ENCODE measurements at regions not wholly inside any gene's neighbourhood (a gene's known extent, or its start where the extent isn't known, plus 50 kb on each side); places are given as distances from the start of the nearest gene placed in this dataset.

DNA sequence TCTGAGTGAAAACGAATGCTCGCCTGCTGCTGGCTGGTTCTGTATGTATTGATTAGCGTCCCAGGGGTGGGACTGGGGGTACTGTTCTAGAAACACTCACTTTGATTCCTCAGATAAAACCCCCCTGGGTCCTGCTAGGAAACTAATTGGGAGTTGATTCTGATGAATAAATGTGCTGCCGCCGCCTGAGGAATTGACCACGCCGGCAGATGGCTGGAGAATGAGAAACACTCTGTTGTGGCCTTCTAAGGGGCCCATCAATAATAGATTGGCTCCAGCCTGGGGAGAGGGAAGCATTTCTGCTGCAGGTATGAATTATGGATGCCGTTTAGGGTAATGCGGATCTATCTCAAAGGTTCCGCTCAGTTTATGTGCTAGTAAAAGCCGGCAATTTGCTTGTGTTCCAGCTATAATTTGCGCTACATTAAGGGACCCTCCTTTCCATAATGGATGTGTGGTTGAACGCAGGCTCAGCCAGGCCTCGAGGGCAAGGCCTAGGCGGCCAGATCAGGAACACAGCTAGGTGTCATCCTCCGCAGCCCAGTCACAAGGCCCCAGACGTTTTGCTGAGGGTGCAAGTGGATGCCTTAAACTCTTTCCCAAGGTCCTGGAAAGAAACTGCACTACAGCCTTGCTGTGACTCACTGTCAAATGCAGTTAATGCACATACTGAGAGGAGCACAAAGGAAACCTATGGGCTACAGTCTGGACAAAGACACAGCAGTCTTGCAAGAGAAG lies 132.2 kb upstream of the HS3ST2 start:
- Histone ChIP-seq H4K12ac (ENCODE audit: low read depth, low read length) (no peak overlapping the region), H3K36me3 (ENCODE audit: control insufficient read depth in 1 of 2, insufficient read depth in 2 of 2, low read length in 2 of 2) (no peaks in the 10 kb centered on the region), H2BK12ac (ENCODE audit: low read length) (no peak overlapping the region), H3K18ac (ENCODE audit: low read length) (no peak overlapping the region), H2BK5ac (ENCODE audit: low read depth, low read length, poor library complexity) (no peak overlapping the region), H4K91ac (ENCODE audit: low read depth, low read length) (no peak overlapping the region), H3K9me3 (ENCODE audit: insufficient read depth, low read depth, low read length) (peaks cover 3% of the 10 kb centered on the region), H3K4me2 (ENCODE audit: low read length) (no peak overlapping the region), H3K79me2 (ENCODE audit: control insufficient read depth, insufficient read depth, low read length, poor library complexity) (no peaks in the 10 kb centered on the region), H2BK120ac (ENCODE audit: insufficient read depth, low read length, poor library complexity) (no peak overlapping the region), H3K27ac (ENCODE audit: low read depth, low read length) (no peak overlapping the region), H3K79me1 (ENCODE audit: low read length) (no peaks in the 10 kb centered on the region), H3K4me1 (ENCODE audit: control insufficient read depth in 1 of 2, insufficient read depth in 2 of 2, low read length in 2 of 2) (no peaks in the 10 kb centered on the region), H3K27me3 (ENCODE audit: insufficient read depth, low read length) (no peaks in the 10 kb centered on the region), H3K9ac (ENCODE audit: low read length) (no peak overlapping the region), H3K4ac (ENCODE audit: low read depth, low read length) (no peak overlapping the region), H2AK5ac (ENCODE audit: low read length) (no peak overlapping the region), H3K23ac (ENCODE audit: low read length) (no peak overlapping the region), H4K8ac (ENCODE audit: low read depth, low read length) (no peak overlapping the region), H3K14ac (ENCODE audit: low read length) (no peak overlapping the region), H2AFZ (ENCODE audit: insufficient read depth, low read length, poor library complexity) (no peak overlapping the region), H3K4me3 (ENCODE audit: low read depth, low read length) (no peak overlapping the region)
- no CpG with 5 or more reads among the region's 17 CpGs for WGBS (ENCODE audit: extremely low coverage, insufficient coverage, insufficient read length)
- no peak for DNase-seq

DNA sequence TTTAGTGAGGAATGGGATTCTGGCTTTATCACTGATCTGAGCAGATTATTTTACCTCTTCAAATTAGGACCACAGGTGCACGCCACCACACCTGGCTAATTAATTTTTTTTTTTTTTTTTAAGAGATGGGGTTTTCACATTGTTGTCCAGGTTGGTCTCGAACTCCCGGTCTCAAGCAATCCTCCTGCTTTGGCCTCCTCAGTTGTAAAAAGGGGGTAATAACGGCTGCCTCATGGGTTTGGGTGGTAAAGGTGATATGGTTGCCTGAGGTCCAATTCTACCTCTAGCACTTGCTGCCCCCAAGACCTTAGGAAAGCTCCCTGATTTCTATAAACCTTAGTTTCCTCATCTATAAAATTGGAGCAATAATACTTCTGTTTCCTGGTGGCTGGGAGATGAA lies 130.7 kb upstream of the HS3ST2 start:
- no CpG with 5 or more reads among the region's 4 CpGs for WGBS (ENCODE audit: extremely low coverage, insufficient coverage, insufficient read length)
- no peak overlapping the region for H3K14ac ChIP-seq (ENCODE audit: low read length)
- no peak overlapping the region for H3K4ac ChIP-seq (ENCODE audit: low read depth, low read length)
- no peak overlapping the region for H3K4me2 ChIP-seq (ENCODE audit: low read length)
- no peak overlapping the region for H3K18ac ChIP-seq (ENCODE audit: low read length)
- H3K36me3 ChIP-seq (ENCODE audit: control insufficient read depth in 1 of 2, insufficient read depth in 2 of 2, low read length in 2 of 2), result no peaks in the 10 kb centered on the region
- H2AFZ ChIP-seq (ENCODE audit: insufficient read depth, low read length, poor library complexity), result no peak overlapping the region
- H3K23ac ChIP-seq (ENCODE audit: low read length), result no peak overlapping the region
- no peaks in the 10 kb centered on the region for H3K79me2 ChIP-seq (ENCODE audit: control insufficient read depth, insufficient read depth, low read length, poor library complexity)
- H3K4me3 ChIP-seq (ENCODE audit: low read depth, low read length), result no peak overlapping the region
- no peak overlapping the region for H4K91ac ChIP-seq (ENCODE audit: low read depth, low read length)
- H2AK5ac ChIP-seq (ENCODE audit: low read length), result no peak overlapping the region
- no peak overlapping the region for H4K12ac ChIP-seq (ENCODE audit: low read depth, low read length)
- H4K8ac ChIP-seq (ENCODE audit: low read depth, low read length), result no peak overlapping the region
- H3K9me3 ChIP-seq (ENCODE audit: insufficient read depth, low read depth, low read length), result no peaks in the 10 kb centered on the region
- no peaks in the 10 kb centered on the region for H3K79me1 ChIP-seq (ENCODE audit: low read length)
- no peaks in the 10 kb centered on the region for H3K4me1 ChIP-seq (ENCODE audit: control insufficient read depth in 1 of 2, insufficient read depth in 2 of 2, low read length in 2 of 2)
- no peaks in the 10 kb centered on the region for H3K27me3 ChIP-seq (ENCODE audit: insufficient read depth, low read length)
- no peak overlapping the region for H2BK12ac ChIP-seq (ENCODE audit: low read length)
- no peak overlapping the region for H3K9ac ChIP-seq (ENCODE audit: low read length)
- no peak overlapping the region for H2BK120ac ChIP-seq (ENCODE audit: insufficient read depth, low read length, poor library complexity)
- H2BK5ac ChIP-seq (ENCODE audit: low read depth, low read length, poor library complexity), result no peak overlapping the region
- DNase-seq, result no peak
- no peak overlapping the region for H3K27ac ChIP-seq (ENCODE audit: low read depth, low read length)

GRCh38 chr16:22683730-22684573 lies 130.0 kb upstream of the HS3ST2 start:
- no peak for DNase-seq
- no peak overlapping the region for H3K18ac ChIP-seq (ENCODE audit: low read length)
- H3K14ac ChIP-seq (ENCODE audit: low read length), result no peak overlapping the region
- no peaks in the 10 kb centered on the region for H3K4me1 ChIP-seq (ENCODE audit: control insufficient read depth in 1 of 2, insufficient read depth in 2 of 2, low read length in 2 of 2)
- no peak overlapping the region for H3K4me3 ChIP-seq (ENCODE audit: low read depth, low read length)
- no peak overlapping the region for H3K27ac ChIP-seq (ENCODE audit: low read depth, low read length)
- no peak overlapping the region for H3K9ac ChIP-seq (ENCODE audit: low read length)
- no peaks in the 10 kb centered on the region for H3K36me3 ChIP-seq (ENCODE audit: control insufficient read depth in 1 of 2, insufficient read depth in 2 of 2, low read length in 2 of 2)
- no peak overlapping the region for H3K4me2 ChIP-seq (ENCODE audit: low read length)
- H3K4ac ChIP-seq (ENCODE audit: low read depth, low read length), result no peak overlapping the region
- no peaks in the 10 kb centered on the region for H3K9me3 ChIP-seq (ENCODE audit: insufficient read depth, low read depth, low read length)
- H2BK12ac ChIP-seq (ENCODE audit: low read length), result no peak overlapping the region
- H3K79me1 ChIP-seq (ENCODE audit: low read length), result no peaks in the 10 kb centered on the region
- WGBS (ENCODE audit: extremely low coverage, insufficient coverage, insufficient read length), result no CpG with 5 or more reads among the region's 4 CpGs
- H2BK120ac ChIP-seq (ENCODE audit: insufficient read depth, low read length, poor library complexity), result no peak overlapping the region
- H3K23ac ChIP-seq (ENCODE audit: low read length), result no peak overlapping the region
- no peak overlapping the region for H4K91ac ChIP-seq (ENCODE audit: low read depth, low read length)
- H4K8ac ChIP-seq (ENCODE audit: low read depth, low read length), result no peak overlapping the region
- no peaks in the 10 kb centered on the region for H3K27me3 ChIP-seq (ENCODE audit: insufficient read depth, low read length)
- H4K12ac ChIP-seq (ENCODE audit: low read depth, low read length), result no peak overlapping the region
- no peak overlapping the region for H2AFZ ChIP-seq (ENCODE audit: insufficient read depth, low read length, poor library complexity)
- H2AK5ac ChIP-seq (ENCODE audit: low read length), result no peak overlapping the region
- no peaks in the 10 kb centered on the region for H3K79me2 ChIP-seq (ENCODE audit: control insufficient read depth, insufficient read depth, low read length, poor library complexity)
- no peak overlapping the region for H2BK5ac ChIP-seq (ENCODE audit: low read depth, low read length, poor library complexity)

DNA sequence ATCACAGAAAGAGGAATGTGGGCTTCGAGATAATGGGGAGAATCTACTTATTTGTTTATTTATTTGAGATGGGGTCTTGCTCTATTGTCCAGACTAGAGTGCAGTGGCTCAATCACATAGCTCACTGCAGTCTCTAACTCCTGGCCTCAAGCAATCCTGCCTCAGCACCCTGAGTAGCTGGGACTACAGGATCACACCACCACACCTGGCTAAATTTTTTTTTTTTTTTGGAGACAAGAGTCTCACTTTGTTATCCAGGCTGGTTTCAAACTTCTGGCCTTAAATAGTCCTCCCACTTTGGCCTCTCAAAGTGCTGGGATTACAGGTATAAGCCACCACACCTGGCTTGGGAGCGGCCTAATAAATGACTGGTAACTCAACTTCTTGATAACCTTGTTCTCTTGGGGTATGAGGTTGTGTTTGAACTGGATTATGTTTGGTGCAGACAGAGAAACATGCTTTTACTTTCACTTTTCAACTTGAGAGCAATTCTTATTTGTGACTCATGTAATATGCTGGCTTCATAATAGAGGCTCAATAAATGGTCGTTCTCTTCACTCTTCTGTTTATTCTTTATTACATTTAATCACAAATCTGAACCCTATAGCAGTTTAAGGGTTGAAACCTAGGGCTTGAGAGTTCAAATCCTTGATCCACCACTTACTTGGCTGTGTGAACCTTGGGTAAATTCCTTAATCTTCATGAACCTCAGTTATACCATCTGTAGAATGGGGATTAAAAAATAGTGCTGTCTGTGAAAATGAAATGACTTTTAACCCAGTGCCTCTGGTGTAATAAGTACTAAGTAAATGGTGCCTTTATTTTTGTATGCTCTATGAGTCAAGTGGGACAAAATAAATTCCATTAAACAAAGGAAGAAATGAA lies 129.1 kb upstream of the HS3ST2 start:
- whole genome bisulfite sequencing (ENCODE audit: extremely low coverage, insufficient coverage, insufficient read length), result no CpG with 5 or more reads among the region's 3 CpGs

More for the DNA sequence above, 129.1 kb upstream of the HS3ST2 start:
- no peak for DNase-seq
- H3K9me3 ChIP-seq (ENCODE audit: insufficient read depth, low read depth, low read length), result no peaks in the 10 kb centered on the region
- no peaks in the 10 kb centered on the region for H3K4me1 ChIP-seq (ENCODE audit: control insufficient read depth in 1 of 2, insufficient read depth in 2 of 2, low read length in 2 of 2)
- no peak overlapping the region for H3K4ac ChIP-seq (ENCODE audit: low read depth, low read length)
- H3K23ac ChIP-seq (ENCODE audit: low read length), result no peak overlapping the region
- H3K79me1 ChIP-seq (ENCODE audit: low read length), result no peaks in the 10 kb centered on the region
- no peak overlapping the region for H3K18ac ChIP-seq (ENCODE audit: low read length)
- H3K27me3 ChIP-seq (ENCODE audit: insufficient read depth, low read length), result no peaks in the 10 kb centered on the region
- no peak overlapping the region for H2BK120ac ChIP-seq (ENCODE audit: insufficient read depth, low read length, poor library complexity)
- H4K91ac ChIP-seq (ENCODE audit: low read depth, low read length), result no peak overlapping the region
- H2BK5ac ChIP-seq (ENCODE audit: low read depth, low read length, poor library complexity), result no peak overlapping the region
- H3K79me2 ChIP-seq (ENCODE audit: control insufficient read depth, insufficient read depth, low read length, poor library complexity), result no peaks in the 10 kb centered on the region
- H3K27ac ChIP-seq (ENCODE audit: low read depth, low read length), result no peak overlapping the region
- H2AFZ ChIP-seq (ENCODE audit: insufficient read depth, low read length, poor library complexity), result no peak overlapping the region
- H3K36me3 ChIP-seq (ENCODE audit: control insufficient read depth in 1 of 2, insufficient read depth in 2 of 2, low read length in 2 of 2), result no peaks in the 10 kb centered on the region
- H4K12ac ChIP-seq (ENCODE audit: low read depth, low read length), result no peak overlapping the region
- no peak overlapping the region for H3K4me2 ChIP-seq (ENCODE audit: low read length)
- H3K4me3 ChIP-seq (ENCODE audit: low read depth, low read length), result no peak overlapping the region
- no peak overlapping the region for H3K14ac ChIP-seq (ENCODE audit: low read length)
- H2AK5ac ChIP-seq (ENCODE audit: low read length), result no peak overlapping the region
- no peak overlapping the region for H3K9ac ChIP-seq (ENCODE audit: low read length)
- H4K8ac ChIP-seq (ENCODE audit: low read depth, low read length), result no peak overlapping the region
- H2BK12ac ChIP-seq (ENCODE audit: low read length), result no peak overlapping the region
